KMS-11 (cell line): ENCODE measurements at regions not wholly inside any gene's neighbourhood (a gene's known extent, or its start where the extent isn't known, plus 50 kb on each side); places are given as distances from the start of the nearest gene placed in this dataset.

Experiments used
- H2AFZ ChIP-seq: fragments of 200-600 bp; sonication (generic); 2 replicates; pipeline ENCODE4 v1.6.1; 2016; ENCODE audit warnings: antibody characterized with exemption, mixed run types, low read depth
- H3K27ac ChIP-seq: fragments of 200-600 bp; sonication (generic); 2 replicates; pipeline ENCODE4 v1.6.1; 2016; ENCODE audit warnings: mild to moderate bottlenecking, mixed run types
- H3K27me3 ChIP-seq: fragments of 200-600 bp; sonication (generic); 2 replicates; pipeline ENCODE4 v1.6.1; 2017; ENCODE audit warnings: mild to moderate bottlenecking, low read depth, mixed run types, moderate library complexity; ENCODE audit not compliant: insufficient read depth
- H3K36me3 ChIP-seq: fragments of 200-600 bp; sonication (generic); 2 replicates; pipeline ENCODE4 v1.6.1; 2017; ENCODE audit warnings: mild to moderate bottlenecking, mixed run types; ENCODE audit not compliant: insufficient read depth
- H3K4me1 ChIP-seq: fragments of 200-600 bp; sonication (generic); 2 replicates; pipeline ENCODE4 v1.6.1; 2016; ENCODE audit warnings: mild to moderate bottlenecking, low read depth, mixed run types; ENCODE audit not compliant: poor library complexity, severe bottlenecking
- H3K4me2 ChIP-seq: fragments of 200-600 bp; sonication (generic); 2 replicates; pipeline ENCODE4 v1.7.0; 2016; ENCODE audit warnings: mild to moderate bottlenecking, mixed run types
- H3K4me3 ChIP-seq: fragments of 200-600 bp; sonication (generic); IDR thresholded peaks from 2 replicates; pipeline ENCODE4 v1.6.1; 2017; ENCODE audit warnings: low read depth, low read length, mixed read lengths; ENCODE audit not compliant: insufficient read depth
- H3K79me2 ChIP-seq: fragments of 200-600 bp; sonication (generic); 2 replicates; pipeline ENCODE4 v1.6.1; 2016; ENCODE audit warnings: low read depth, mixed run types; ENCODE audit not compliant: insufficient read depth
- H3K9ac ChIP-seq: fragments of 200-600 bp; sonication (generic); 2 replicates; pipeline ENCODE4 v1.6.1; 2016; ENCODE audit warnings: mild to moderate bottlenecking, mixed run types
- H4K20me1 ChIP-seq: fragments of 200-600 bp; sonication (generic); 2 replicates; pipeline ENCODE4 v1.6.1; 2016; ENCODE audit warnings: mild to moderate bottlenecking, mixed run types; ENCODE audit not compliant: insufficient read depth
- CTCF ChIP-seq: fragments of 200-600 bp; sonication (generic); conservative IDR thresholded peaks from 2 replicates; pipeline ENCODE4 v1.6.1; 2017; ENCODE audit warnings: low read depth, mild to moderate bottlenecking, antibody characterized with exemption, low read length, moderate library complexity, mixed read lengths

GRCh38 chr22:27443306-27443705 lies 358.2 kb downstream of the MN1 start:
- no peak overlapping the region for H3K4me3 ChIP-seq
- no peak for TF ChIP-seq CTCF
- no peaks in the 10 kb centered on the region for H3K79me2 ChIP-seq
- no peaks in the 10 kb centered on the region for H4K20me1 ChIP-seq
- H3K36me3 ChIP-seq = no peaks in the 10 kb centered on the region
- H3K27ac ChIP-seq = no peak overlapping the region
- H3K27me3 ChIP-seq = peaks cover 16% of the 10 kb centered on the region; the same call in 1 of the 2 replicates
- H3K9ac ChIP-seq = no peak overlapping the region
- no peak overlapping the region for H2AFZ ChIP-seq
- no peak overlapping the region for H3K4me2 ChIP-seq
- no peaks in the 10 kb centered on the region for H3K4me1 ChIP-seq

GRCh38 chr22:27445881-27446280 lies 355.7 kb downstream of the MN1 start:
- no peak overlapping the region for H3K27ac ChIP-seq
- no peak overlapping the region for H3K9ac ChIP-seq
- TF ChIP-seq CTCF = no peak
- H3K36me3 ChIP-seq = no peaks in the 10 kb centered on the region
- H2AFZ ChIP-seq = no peak overlapping the region
- no peaks in the 10 kb centered on the region for H4K20me1 ChIP-seq
- H3K27me3 ChIP-seq = peaks cover 9% of the 10 kb centered on the region; the same call in 1 of the 2 replicates
- H3K4me1 ChIP-seq = no peaks in the 10 kb centered on the region
- H3K79me2 ChIP-seq = no peaks in the 10 kb centered on the region
- no peak overlapping the region for H3K4me2 ChIP-seq
- H3K4me3 ChIP-seq = no peak overlapping the region

DNA sequence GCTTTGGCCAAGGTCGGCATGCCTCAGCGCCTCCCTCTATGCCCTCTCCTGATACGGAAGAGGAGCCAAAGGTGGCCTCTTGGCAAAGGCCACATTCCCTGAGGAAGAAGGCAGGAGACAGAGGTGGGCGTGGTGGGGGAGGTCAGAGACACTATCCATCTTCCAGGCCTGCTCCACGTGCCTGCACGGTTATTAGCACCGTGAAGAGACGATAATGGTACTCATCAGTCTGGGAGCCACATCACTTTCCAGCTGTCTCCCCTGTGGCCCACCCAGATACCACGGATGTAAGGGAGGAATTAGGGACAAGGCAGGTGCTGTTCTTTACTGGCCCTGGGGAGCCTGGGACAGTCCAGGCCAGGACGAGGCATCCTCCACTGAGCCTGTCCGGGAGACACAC lies 354.3 kb downstream of the MN1 start:
- H3K9ac ChIP-seq = no peak overlapping the region
- H2AFZ ChIP-seq = no peak overlapping the region
- H3K27me3 ChIP-seq = peaks cover 5% of the 10 kb centered on the region; the same call in 1 of the 2 replicates
- H3K27ac ChIP-seq = no peak overlapping the region
- no peak overlapping the region for H3K4me2 ChIP-seq
- no peak for TF ChIP-seq CTCF
- H3K4me3 ChIP-seq = no peak overlapping the region
- no peaks in the 10 kb centered on the region for H3K79me2 ChIP-seq
- H3K36me3 ChIP-seq = no peaks in the 10 kb centered on the region
- no peaks in the 10 kb centered on the region for H4K20me1 ChIP-seq
- no peaks in the 10 kb centered on the region for H3K4me1 ChIP-seq

DNA sequence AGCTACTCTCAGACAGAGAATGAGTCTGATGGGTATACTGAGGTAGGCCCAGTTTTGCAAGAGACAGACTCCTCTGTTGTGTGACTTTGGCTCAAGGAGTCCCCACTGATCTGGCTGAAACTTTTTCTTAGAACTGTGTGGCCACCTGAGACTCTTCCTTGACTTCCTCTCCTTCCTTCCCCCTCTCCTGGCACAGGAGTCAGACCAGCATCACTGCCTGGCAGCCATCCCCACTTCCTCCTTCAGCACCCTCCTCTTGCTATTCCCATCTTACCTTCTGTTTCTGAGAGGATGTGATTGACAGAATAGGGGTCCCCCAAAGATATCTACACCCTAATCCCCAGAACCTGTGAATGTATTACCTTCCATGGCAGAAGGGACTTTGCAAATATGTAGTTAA lies 351.1 kb downstream of the MN1 start:
- Histone ChIP-seq H3K4me1 (no peaks in the 10 kb centered on the region), H3K4me3 (no peak overlapping the region), H4K20me1 (no peaks in the 10 kb centered on the region), H3K79me2 (no peaks in the 10 kb centered on the region), H3K27ac (no peak overlapping the region), H3K27me3 (peaks cover 4% of the 10 kb centered on the region; the same call in 1 of the 2 replicates), H3K9ac (no peak overlapping the region), H2AFZ (no peak overlapping the region), H3K4me2 (no peak overlapping the region), H3K36me3 (no peaks in the 10 kb centered on the region)
- TF ChIP-seq CTCF = no peak
